Thyroid gland (tissue), 4 donors: ENCODE measurements at regions not wholly inside any gene's neighbourhood (a gene's known extent, or its start where the extent isn't known, plus 50 kb on each side); places are given as distances from the start of the nearest gene placed in this dataset.

Experiments
- DNase-seq, 2 donors: peaks; one replicate each; pipeline ENCODE4 v3.0.0-alpha.2; 2019
- H3K27ac ChIP-seq, 3 donors: fragments of 200-600 bp; sonication (generic); 1 replicate in 2 of 3; 2 replicates in 1 of 3; pipeline ENCODE4 v1.5.1; 2016 to 2019; ENCODE audit warnings: mild to moderate bottlenecking in 1 of 3, moderate library complexity in 1 of 3
- H3K27me3 ChIP-seq: fragments of 200-600 bp; sonication (generic); one replicate; pipeline ENCODE4 v1.5.1; 2019
- H3K36me3 ChIP-seq, 2 donors: fragments of 200-600 bp; sonication (generic); one replicate each; pipeline ENCODE4 v1.5.1; 2016 to 2019
- H3K4me1 ChIP-seq, 2 donors: fragments of 200-600 bp; sonication (generic); one replicate each; pipeline ENCODE4 v1.5.1; 2017 to 2019
- H3K4me3 ChIP-seq, 3 donors: fragments of 200-600 bp; sonication (generic); replicated peaks in 1 of 3; 1 replicate in 2 of 3; 2 replicates in 1 of 3; pipeline ENCODE4 v1.5.1; 2016; ENCODE audit warnings: mild to moderate bottlenecking in 1 of 3
- H3K9me3 ChIP-seq: fragments of 200-600 bp; sonication (generic); one replicate; pipeline ENCODE4 v1.5.1; 2017
- POLR2A ChIP-seq, 2 donors: fragments of 450-650 bp; IDR thresholded peaks; one replicate each; pipeline ENCODE4 v1.6.1; 2017; ENCODE audit warnings: antibody characterized with exemption in 2 of 2, mild to moderate bottlenecking in 2 of 2, moderate library complexity in 1 of 2
- WGBS, 2 donors: methylation state at CpG; one replicate each; pipeline ENCODE4 v1.1.5; 2017; 5-methylcytosine and 5-hydroxymethylcytosine counted together
- intact Hi-C: fragments of 100-400 bp; cut with DNase I; formaldehyde crosslinking; loops from one replicate; pipeline ENCODE4 v1.15.1; 2023
- TF ChIP-seq, protein P1 (sequence below), 6 experiments: fragments of 200-600 bp in 3 of 6; fragments of 450-650 bp in 3 of 6; sonication (generic) in 3 of 6; IDR thresholded peaks; one replicate each; pipeline ENCODE4 v1.5.1; 2016 to 2019; ENCODE audit warnings: antibody characterized with exemption in 6 of 6, mild to moderate bottlenecking in 2 of 6, inconsistent platforms in 1 of 6, moderate library complexity in 1 of 6

DNA sequence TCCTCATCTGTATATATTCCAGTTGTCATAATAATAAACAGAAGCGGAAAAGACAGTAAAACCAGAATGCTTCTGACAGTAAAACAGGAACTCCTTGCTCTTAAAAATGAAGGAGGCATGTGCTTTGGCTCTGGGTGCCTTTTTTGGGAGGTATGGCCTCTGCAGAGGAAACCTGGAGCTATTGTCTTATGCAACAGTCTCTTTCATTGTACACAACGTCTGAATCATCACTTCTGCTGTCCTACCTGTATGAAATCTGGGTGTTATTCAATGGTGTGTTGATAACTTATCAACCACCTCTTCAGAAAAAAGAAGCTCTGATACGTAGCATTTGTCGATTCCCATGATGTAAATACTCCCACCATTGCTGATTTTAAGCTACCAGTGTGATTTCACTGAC, 64.8 kb downstream of the CDCA7 start:
- Histone ChIP-seq H3K4me3 (no peak overlapping the region), H3K36me3 (no peaks in the 10 kb centered on the region), H3K27ac (no peak overlapping the region), H3K4me1 (no peaks in the 10 kb centered on the region), H3K27me3 (no peaks in the 10 kb centered on the region), H3K9me3 (no peaks in the 10 kb centered on the region)
- WGBS, 2 donors = 53 to 60% methylated on average over 4 of the region's 4 CpGs
- no peak for DNase-seq
- intact Hi-C loops = no loop called here
- no peak for TF ChIP-seq POLR2A (IDR thresholded peaks at IDR 0.05)
- TF ChIP-seq, protein P1, sequence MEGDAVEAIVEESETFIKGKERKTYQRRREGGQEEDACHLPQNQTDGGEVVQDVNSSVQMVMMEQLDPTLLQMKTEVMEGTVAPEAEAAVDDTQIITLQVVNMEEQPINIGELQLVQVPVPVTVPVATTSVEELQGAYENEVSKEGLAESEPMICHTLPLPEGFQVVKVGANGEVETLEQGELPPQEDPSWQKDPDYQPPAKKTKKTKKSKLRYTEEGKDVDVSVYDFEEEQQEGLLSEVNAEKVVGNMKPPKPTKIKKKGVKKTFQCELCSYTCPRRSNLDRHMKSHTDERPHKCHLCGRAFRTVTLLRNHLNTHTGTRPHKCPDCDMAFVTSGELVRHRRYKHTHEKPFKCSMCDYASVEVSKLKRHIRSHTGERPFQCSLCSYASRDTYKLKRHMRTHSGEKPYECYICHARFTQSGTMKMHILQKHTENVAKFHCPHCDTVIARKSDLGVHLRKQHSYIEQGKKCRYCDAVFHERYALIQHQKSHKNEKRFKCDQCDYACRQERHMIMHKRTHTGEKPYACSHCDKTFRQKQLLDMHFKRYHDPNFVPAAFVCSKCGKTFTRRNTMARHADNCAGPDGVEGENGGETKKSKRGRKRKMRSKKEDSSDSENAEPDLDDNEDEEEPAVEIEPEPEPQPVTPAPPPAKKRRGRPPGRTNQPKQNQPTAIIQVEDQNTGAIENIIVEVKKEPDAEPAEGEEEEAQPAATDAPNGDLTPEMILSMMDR (IDR thresholded peaks at IDR 0.05) = no peak

DNA sequence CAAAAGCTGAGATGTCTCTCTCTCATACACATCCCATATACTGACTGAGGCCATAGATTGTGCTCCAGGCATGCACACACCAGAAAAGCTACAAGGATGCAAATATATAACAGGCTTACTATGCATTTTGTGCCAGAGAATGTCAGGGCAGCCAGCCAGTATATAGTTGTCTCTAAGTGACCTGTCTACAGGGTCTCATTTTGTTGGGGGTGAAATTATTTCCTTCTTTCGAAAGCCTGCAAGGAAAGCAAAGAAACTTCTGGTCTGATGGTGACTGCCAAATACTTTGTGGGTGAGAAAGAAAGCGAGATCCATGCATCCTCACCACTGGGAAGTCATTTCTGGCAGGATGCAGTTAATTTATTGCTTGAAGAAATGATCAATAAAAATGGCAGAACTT, 70.2 kb downstream of the CDCA7 start:
- no peaks in the 10 kb centered on the region for H3K36me3 ChIP-seq
- no peaks in the 10 kb centered on the region for H3K27me3 ChIP-seq
- H3K9me3 ChIP-seq = no peaks in the 10 kb centered on the region
- no peak overlapping the region for H3K4me3 ChIP-seq
- 76 to 82% methylated on average over 2 of the region's 2 CpGs for WGBS, 2 donors
- no peak overlapping the region for H3K27ac ChIP-seq
- no peak for DNase-seq
- no peak for TF ChIP-seq POLR2A (IDR thresholded peaks at IDR 0.05)
- TF ChIP-seq, protein P1 (IDR thresholded peaks at IDR 0.05) = no peak
- peaks cover 9 to 15% of the 10 kb centered on the region in 2 donors for H3K4me1 ChIP-seq
- intact Hi-C loops = no loop called here

DNA sequence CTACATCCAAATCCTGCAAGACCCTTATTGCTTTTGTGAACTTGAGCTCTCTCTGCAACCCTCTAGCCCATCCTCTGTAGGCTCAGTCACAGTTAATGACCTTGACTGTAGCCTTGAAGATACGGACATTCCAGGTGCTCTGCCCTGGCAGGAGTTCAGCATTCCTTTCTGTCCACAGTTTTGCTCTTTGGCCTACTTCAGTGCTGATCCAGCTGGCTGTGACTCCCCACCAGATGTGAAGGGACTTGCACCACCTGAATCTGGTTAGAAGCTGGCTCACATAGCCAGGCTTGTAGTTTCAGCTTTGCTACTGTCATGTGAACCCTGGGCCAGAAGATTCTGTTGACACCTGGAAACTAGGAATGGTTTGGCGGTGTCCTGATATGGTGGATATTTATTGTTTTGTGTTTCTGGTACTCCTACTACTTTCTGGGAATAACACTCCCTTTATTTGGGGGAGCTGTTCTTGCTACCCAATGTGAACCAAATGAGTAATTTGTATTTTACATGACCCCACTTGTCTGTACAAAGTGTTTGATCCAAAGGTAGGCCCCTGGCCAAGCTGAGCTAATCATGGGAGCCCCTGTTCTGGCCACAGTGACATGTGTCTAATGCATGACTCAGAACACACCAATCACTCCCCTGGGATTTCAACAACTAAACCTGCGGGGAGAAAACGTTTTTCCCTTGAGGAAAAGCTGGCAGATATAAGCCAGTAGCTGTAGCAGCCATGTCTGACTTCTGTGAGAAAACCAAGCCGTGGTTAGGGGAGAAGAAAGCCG, 73.4 kb downstream of the CDCA7 start:
- intact Hi-C loops = no loop called here
- TF ChIP-seq, protein P1 (IDR thresholded peaks at IDR 0.05) = no peak
- no peak for TF ChIP-seq POLR2A (IDR thresholded peaks at IDR 0.05)
- Histone ChIP-seq H3K4me1 (peaks cover 9 to 15% of the 10 kb centered on the region in 2 donors), H3K9me3 (no peaks in the 10 kb centered on the region), H3K27ac (peak overlapping the region in 2 of 3 donors; percentile 46 to 80), H3K27me3 (no peaks in the 10 kb centered on the region), H3K4me3 (no peak overlapping the region), H3K36me3 (no peaks in the 10 kb centered on the region)
- peak; percentile 83 to 91 for DNase-seq
- 61 to 68% methylated on average over 6 of the region's 6 CpGs for WGBS, 2 donors

DNA sequence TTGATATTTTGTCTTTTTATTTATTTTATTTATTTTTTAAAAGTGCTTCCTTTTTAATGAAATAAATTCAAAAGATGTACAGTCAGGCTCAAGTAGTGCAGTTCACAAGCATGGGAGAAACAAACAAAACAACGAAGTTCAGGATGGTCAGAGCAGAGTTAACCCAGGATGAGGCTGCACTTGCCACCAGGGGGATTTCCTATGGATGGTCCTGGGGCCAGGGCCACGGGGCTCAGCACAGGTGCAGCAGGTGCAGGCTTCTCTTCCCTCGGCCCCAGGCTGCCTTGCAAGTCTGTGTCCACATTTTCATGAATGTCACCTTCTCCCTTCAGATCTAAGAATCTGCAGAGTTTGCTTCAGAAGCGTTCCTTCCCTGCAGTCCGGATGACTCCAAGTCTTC, 76.5 kb downstream of the CDCA7 start:
- H3K9me3 ChIP-seq = no peaks in the 10 kb centered on the region
- no peak overlapping the region for H3K27ac ChIP-seq
- no peak for DNase-seq
- no peak for TF ChIP-seq POLR2A (IDR thresholded peaks at IDR 0.05)
- TF ChIP-seq, protein P1 (IDR thresholded peaks at IDR 0.05) = no peak
- H3K27me3 ChIP-seq = no peaks in the 10 kb centered on the region
- no peak overlapping the region for H3K4me3 ChIP-seq
- intact Hi-C loops = no loop called here
- WGBS, 2 donors = 71 to 81% methylated on average over 5 of the region's 5 CpGs
- peaks cover 9 to 15% of the 10 kb centered on the region in 2 donors for H3K4me1 ChIP-seq
- no peaks in the 10 kb centered on the region for H3K36me3 ChIP-seq

DNA sequence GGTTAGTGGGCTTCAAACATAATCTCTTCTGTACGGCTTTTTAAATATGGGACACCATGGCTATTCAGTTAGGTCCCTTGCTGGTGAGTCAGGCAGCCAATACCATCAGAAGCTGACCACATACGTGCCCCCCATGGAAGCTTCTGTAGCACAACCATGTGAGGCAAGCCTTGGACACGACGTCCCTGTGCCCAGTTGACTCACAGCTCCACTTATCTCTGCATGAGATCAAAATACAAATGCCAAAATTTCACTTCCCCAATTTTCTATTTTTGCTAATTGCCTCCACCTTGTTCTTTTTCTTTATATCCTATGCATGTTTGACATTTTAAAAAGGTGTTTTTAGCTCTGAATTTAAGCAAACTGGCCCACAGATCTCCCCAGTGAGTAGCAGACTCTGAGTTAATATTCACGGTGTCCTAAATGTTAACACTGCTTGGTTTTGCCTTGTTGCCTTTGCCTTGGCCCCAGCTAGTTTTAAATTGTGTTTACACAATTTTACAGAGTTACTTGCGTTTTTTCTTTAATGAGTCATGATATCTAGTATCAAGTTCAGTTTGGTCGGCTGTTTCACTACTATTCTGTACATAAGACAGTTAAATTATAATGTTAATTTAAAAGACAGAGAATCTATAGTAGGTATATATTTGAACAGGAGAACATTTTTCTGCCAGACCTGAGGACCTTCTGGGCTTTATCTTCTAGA, 77.5 kb downstream of the CDCA7 start:
- Histone ChIP-seq H3K4me3 (no peak overlapping the region), H3K27ac (no peak overlapping the region), H3K27me3 (no peaks in the 10 kb centered on the region), H3K4me1 (peaks cover 9 to 15% of the 10 kb centered on the region in 2 donors), H3K9me3 (no peaks in the 10 kb centered on the region), H3K36me3 (no peaks in the 10 kb centered on the region)
- 76 to 78% methylated on average over 7 of the region's 7 CpGs for WGBS, 2 donors
- intact Hi-C loops = no loop called here
- TF ChIP-seq, protein P1 (IDR thresholded peaks at IDR 0.05) = no peak
- no peak for TF ChIP-seq POLR2A (IDR thresholded peaks at IDR 0.05)
- no peak for DNase-seq
